Mesenchymal stem cell (in vitro differentiated cells and primary cell): ENCODE measurements at regions not wholly inside any gene's neighbourhood (a gene's known extent, or its start where the extent isn't known, plus 50 kb on each side); places are given as distances from the start of the nearest gene placed in this dataset.
"Not testable (repeated sequence)": the region's sequence is repeated elsewhere in the genome, so short reads cannot be mapped to it uniquely, and the experiment has no call there.

Experiments used
- DNase-seq: peaks from one replicate; pipeline ENCODE4 v3.0.0-alpha.2; 2013
- H2AFZ ChIP-seq: one replicate; pipeline ENCODE4 v1.6.1; 2013; ENCODE audit warnings: low read depth, mild to moderate bottlenecking, control low read depth, inconsistent platforms, low read length, moderate library complexity
- H2AK5ac ChIP-seq: 2 replicates; pipeline ENCODE4 v1.6.1; 2013; ENCODE audit warnings: low read length, moderate library complexity, mild to moderate bottlenecking, inconsistent platforms; ENCODE audit not compliant: severe bottlenecking
- H2BK120ac ChIP-seq: one replicate; pipeline ENCODE4 v1.6.1; 2013; ENCODE audit warnings: low read depth, mild to moderate bottlenecking, inconsistent platforms, low read length, moderate library complexity
- H2BK12ac ChIP-seq, 2 experiments: one replicate each; pipeline ENCODE4 v1.6.1; 2013; ENCODE audit warnings: inconsistent platforms in 2 of 2, low read length in 2 of 2, mild to moderate bottlenecking in 2 of 2, moderate library complexity in 2 of 2, control low read depth in 1 of 2
- H2BK15ac ChIP-seq: one replicate; pipeline ENCODE4 v1.6.1; 2013; ENCODE audit warnings: mild to moderate bottlenecking, low read depth, inconsistent platforms; ENCODE audit not compliant: poor library complexity, severe bottlenecking
- H2BK5ac ChIP-seq: 2 replicates; pipeline ENCODE4 v1.6.1; 2013; ENCODE audit warnings: low read depth, mild to moderate bottlenecking, low read length, control low read depth, inconsistent platforms; ENCODE audit not compliant: poor library complexity, severe bottlenecking
- H3K14ac ChIP-seq, 2 experiments: one replicate each; pipeline ENCODE4 v1.6.1; 2013; ENCODE audit warnings: inconsistent platforms in 2 of 2, low read length in 2 of 2, control low read depth in 1 of 2, mild to moderate bottlenecking in 1 of 2, moderate library complexity in 1 of 2
- H3K18ac ChIP-seq, 2 experiments: one replicate each; pipeline ENCODE4 v1.6.1; 2013; ENCODE audit warnings: inconsistent platforms in 2 of 2, low read length in 2 of 2, control low read depth in 1 of 2, low read depth in 1 of 2, mild to moderate bottlenecking in 1 of 2
- H3K23ac ChIP-seq, 2 experiments: one replicate each; pipeline ENCODE4 v1.6.1; 2013; ENCODE audit warnings: inconsistent platforms in 2 of 2, low read length in 2 of 2, mild to moderate bottlenecking in 2 of 2, moderate library complexity in 2 of 2, control low read depth in 1 of 2
- H3K27ac ChIP-seq: 2 replicates; pipeline ENCODE4 v1.5.1; 2013; ENCODE audit warnings: mild to moderate bottlenecking, moderate library complexity, low read length, control low read depth, inconsistent platforms; ENCODE audit not compliant: poor library complexity, severe bottlenecking
- H3K27me3 ChIP-seq, 2 experiments: 2 replicates each; pipeline versions ENCODE4 v1.6.1 to v1.7.0; 2013; ENCODE audit warnings: low read length in 2 of 2, mild to moderate bottlenecking in 2 of 2, moderate library complexity in 2 of 2, control low read depth in 1 of 2, inconsistent platforms in 1 of 2; ENCODE audit not compliant: control insufficient read depth in 1 of 2, insufficient read depth in 1 of 2
- H3K36me3 ChIP-seq, 2 experiments: 2 replicates each; pipeline versions ENCODE4 v1.6.1 to v1.7.0; 2013; ENCODE audit warnings: low read length in 2 of 2, control low read depth in 1 of 2, inconsistent platforms in 1 of 2, low read depth in 1 of 2, mild to moderate bottlenecking in 1 of 2; ENCODE audit not compliant: insufficient read depth in 2 of 2, control insufficient read depth in 1 of 2
- H3K4ac ChIP-seq, 2 experiments: one replicate each; pipeline ENCODE4 v1.6.1; 2013; ENCODE audit warnings: inconsistent platforms in 2 of 2, low read length in 2 of 2, mild to moderate bottlenecking in 2 of 2, moderate library complexity in 2 of 2, control low read depth in 1 of 2, low read depth in 1 of 2
- H3K4me1 ChIP-seq: 2 replicates; pipeline ENCODE4 v1.6.1; 2013; ENCODE audit warnings: low read depth, low read length, control low read depth; ENCODE audit not compliant: control insufficient read depth, insufficient read depth
- H3K4me2 ChIP-seq: 2 replicates; pipeline ENCODE4 v1.6.1; 2013; ENCODE audit warnings: low read length, mild to moderate bottlenecking, inconsistent platforms; ENCODE audit not compliant: poor library complexity, severe bottlenecking
- H3K4me3 ChIP-seq, 2 experiments: 2 replicates each; pipeline versions ENCODE4 v1.5.1 to v1.7.0; 2013; ENCODE audit warnings: low read length in 2 of 2, mild to moderate bottlenecking in 2 of 2, control low read depth in 1 of 2, low read depth in 1 of 2; ENCODE audit not compliant: insufficient read depth in 1 of 2
- H3K79me1 ChIP-seq: replicated peaks from 2 replicates; pipeline ENCODE4 v1.6.1; 2013; ENCODE audit warnings: mild to moderate bottlenecking, control low read depth, low read length, inconsistent platforms; ENCODE audit not compliant: poor library complexity, severe bottlenecking
- H3K9ac ChIP-seq: 2 replicates; pipeline ENCODE4 v1.7.0; 2013; ENCODE audit warnings: mild to moderate bottlenecking, low read length, moderate library complexity
- H3K9me3 ChIP-seq: 2 replicates; pipeline ENCODE4 v1.7.0; 2013; ENCODE audit warnings: mild to moderate bottlenecking, low read length; ENCODE audit not compliant: control insufficient read depth
- H4K8ac ChIP-seq: one replicate; pipeline ENCODE4 v1.6.1; 2013; ENCODE audit warnings: inconsistent platforms, mild to moderate bottlenecking, low read length, moderate library complexity
- H4K91ac ChIP-seq: one replicate; pipeline ENCODE4 v1.6.1; 2013; ENCODE audit warnings: mild to moderate bottlenecking, low read length, inconsistent platforms
- WGBS: methylation state at CpG from one replicate; pipeline ENCODE4 v1.1.7; 2013; ENCODE audit warnings: mixed read lengths; 5-methylcytosine and 5-hydroxymethylcytosine counted together

GRCh38 chr7:42567051-42567450 is 330.0 kb upstream of the GLI3 start:
- peaks cover 0 to 12% of the 10 kb centered on the region in 2 experiments for H3K27me3 ChIP-seq
- no peak overlapping the region for H3K14ac ChIP-seq
- H3K9me3 ChIP-seq, result peaks cover 12% of the 10 kb centered on the region

GRCh38 chr7:42561797-42562196 is 324.8 kb upstream of the GLI3 start:
- H4K8ac ChIP-seq, result no peak overlapping the region
- no peak overlapping the region for H2BK5ac ChIP-seq
- H3K14ac ChIP-seq, result no peak overlapping the region
- WGBS, result 88% methylated on average over 1 of the region's 1 CpG
- H3K27ac ChIP-seq, result no peak overlapping the region
- H4K91ac ChIP-seq, result no peak overlapping the region
- no peaks in the 10 kb centered on the region for H3K4me1 ChIP-seq
- no peak overlapping the region for H2AFZ ChIP-seq
- H3K18ac ChIP-seq, result no peak overlapping the region
- no peak overlapping the region for H2BK120ac ChIP-seq
- no peak overlapping the region for H2AK5ac ChIP-seq
- H3K4me2 ChIP-seq, result no peak overlapping the region
- H3K4ac ChIP-seq, result no peak overlapping the region
- H3K4me3 ChIP-seq, result no peak overlapping the region
- no peak for DNase-seq
- H2BK12ac ChIP-seq, result no peak overlapping the region
- H3K36me3 ChIP-seq, result no peaks in the 10 kb centered on the region
- H3K27me3 ChIP-seq, result no peaks in the 10 kb centered on the region
- no peak overlapping the region for H3K23ac ChIP-seq
- H3K9me3 ChIP-seq, result peaks cover 22% of the 10 kb centered on the region
- H2BK15ac ChIP-seq, result no peak overlapping the region
- no peaks in the 10 kb centered on the region for H3K79me1 ChIP-seq
- no peak overlapping the region for H3K9ac ChIP-seq

More at GRCh38 chr7:42567051-42567450, 330.0 kb upstream of the GLI3 start:
- Histone ChIP-seq H4K91ac (no peak overlapping the region), H2BK120ac (no peak overlapping the region), H2BK12ac (no peak overlapping the region), H3K4me3 (no peak overlapping the region), H4K8ac (no peak overlapping the region), H3K18ac (no peak overlapping the region), H3K23ac (no peak overlapping the region), H3K27ac (no peak overlapping the region), H2BK15ac (no peak overlapping the region), H3K4me2 (no peak overlapping the region), H3K9ac (no peak overlapping the region), H3K79me1 (no peaks in the 10 kb centered on the region), H2AFZ (no peak overlapping the region), H3K4me1 (no peaks in the 10 kb centered on the region), H2AK5ac (no peak overlapping the region), H3K36me3 (no peaks in the 10 kb centered on the region), H3K4ac (peak overlapping the region in 1 of 2 experiments; percentile 11), H2BK5ac (no peak overlapping the region)
- DNase-seq, result peak; percentile 57
- WGBS, result 14% methylated on average over 2 of the region's 4 CpGs

DNA sequence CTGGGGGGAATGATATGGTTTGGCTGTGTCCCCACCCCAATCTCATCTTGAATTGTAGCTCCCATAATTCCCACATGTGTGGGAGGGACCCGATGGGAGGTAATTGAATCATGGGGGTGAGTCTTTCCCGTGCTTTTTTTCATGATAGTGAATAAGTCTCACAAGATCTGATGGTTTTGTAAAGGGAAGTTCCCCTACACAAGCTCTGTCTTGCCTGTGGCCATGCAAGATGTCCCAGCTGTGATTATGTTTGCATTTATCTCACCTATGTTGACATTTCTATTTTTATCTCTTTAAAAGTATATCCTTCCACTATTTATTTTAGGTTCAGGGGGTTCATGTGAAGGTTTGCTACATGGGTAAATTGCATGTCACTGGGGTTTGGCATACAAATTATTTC is 323.9 kb upstream of the GLI3 start:
- Histone ChIP-seq H4K8ac (no peak overlapping the region), H3K18ac (no peak overlapping the region), H3K79me1 (no peaks in the 10 kb centered on the region), H2BK15ac (no peak overlapping the region), H2BK5ac (no peak overlapping the region), H3K14ac (no peak overlapping the region), H2AFZ (no peak overlapping the region), H2BK12ac (no peak overlapping the region), H3K4ac (no peak overlapping the region), H4K91ac (no peak overlapping the region), H3K4me1 (no peaks in the 10 kb centered on the region), H3K27me3 (no peaks in the 10 kb centered on the region), H3K9me3 (peaks cover 30% of the 10 kb centered on the region), H2BK120ac (no peak overlapping the region), H3K9ac (no peak overlapping the region), H2AK5ac (no peak overlapping the region), H3K23ac (no peak overlapping the region), H3K36me3 (no peaks in the 10 kb centered on the region), H3K27ac (no peak overlapping the region), H3K4me3 (no peak overlapping the region), H3K4me2 (no peak overlapping the region)
- no peak for DNase-seq
- WGBS, result 88% methylated on average over 2 of the region's 2 CpGs

- H3K9me3 ChIP-seq, result peaks cover 43% of the 10 kb centered on the region
- H3K79me1 ChIP-seq, H3K4me3 ChIP-seq, H3K14ac ChIP-seq, H3K36me3 ChIP-seq, H3K4me1 ChIP-seq, H3K18ac ChIP-seq, H4K8ac ChIP-seq, H3K27me3 ChIP-seq, H3K23ac ChIP-seq, H3K4me2 ChIP-seq, H2BK15ac ChIP-seq, DNase-seq, H2BK5ac ChIP-seq, H2BK120ac ChIP-seq, H2BK12ac ChIP-seq, H3K4ac ChIP-seq, H4K91ac ChIP-seq, H2AK5ac ChIP-seq, H2AFZ ChIP-seq, H3K9ac ChIP-seq, H3K27ac ChIP-seq: not testable (repeated sequence)
- WGBS, result 78% methylated on average over 1 of the region's 2 CpGs
Measured at GRCh38 chr7:42554932-42555331, 317.9 kb upstream of the GLI3 start.
